HepG2 (cell line): ENCODE measurements at regions not wholly inside any gene's neighbourhood (a gene's known extent, or its start where the extent isn't known, plus 50 kb on each side); places are given as distances from the start of the nearest gene placed in this dataset.

ENCODE experiments used
- EED ChIP-seq: sonication (generic); formaldehyde crosslinking; IDR thresholded peaks from 2 replicates; pipeline ENCODE4 v1.5.0; 2020; ENCODE audit warnings: mild to moderate bottlenecking, missing genetic modification reagents
- FOXP1 ChIP-seq, 2 experiments: fragments of 450-650 bp in 1 of 2; IDR thresholded peaks; 2 replicates each; pipeline ENCODE4 v1.6.1; 2017 to 2018; ENCODE audit warnings: antibody characterized with exemption in 1 of 2
- GATAD1 ChIP-seq: IDR thresholded peaks from 2 replicates; pipeline ENCODE4 v1.6.1; 2016; ENCODE audit warnings: missing genetic modification reagents, missing compliant biosample characterization
- HMG20A ChIP-seq: IDR thresholded peaks from 2 replicates; pipeline ENCODE4 v1.6.1; 2016; ENCODE audit warnings: borderline replicate concordance
- MED8 ChIP-seq: sonication (generic); formaldehyde crosslinking; IDR thresholded peaks from 2 replicates; pipeline ENCODE4 v1.8.1; 2023; ENCODE audit warnings: mild to moderate bottlenecking, missing genetic modification reagents; ENCODE audit not compliant: insufficient replicate concordance
- MLXIP ChIP-seq: sonication (generic); formaldehyde crosslinking; IDR thresholded peaks from 2 replicates; pipeline ENCODE4 v1.9.0; 2021; ENCODE audit warnings: missing genetic modification reagents, borderline replicate concordance
- MTA1 ChIP-seq: sonication (generic); formaldehyde crosslinking; IDR thresholded peaks from 2 replicates; pipeline ENCODE4 v1.4.0; 2020; ENCODE audit warnings: missing genetic modification reagents, mild to moderate bottlenecking, borderline replicate concordance
- NBN ChIP-seq: fragments of 450-650 bp; conservative IDR thresholded peaks from 2 replicates; pipeline ENCODE4 v1.6.1; 2017
- NCOA1 ChIP-seq: sonication (generic); formaldehyde crosslinking; IDR thresholded peaks from 2 replicates; pipeline ENCODE4 v1.9.0; 2021; ENCODE audit warnings: missing genetic modification reagents
- PAWR ChIP-seq: sonication (generic); formaldehyde crosslinking; IDR thresholded peaks from 2 replicates; pipeline ENCODE4 v1.4.0; 2020; ENCODE audit warnings: missing genetic modification reagents, mild to moderate bottlenecking, borderline replicate concordance
- POLR2A ChIP-seq, 2 experiments: IDR thresholded peaks; 2 replicates each; pipeline ENCODE4 v1.6.1; 2011; ENCODE audit warnings: low read depth in 2 of 2, low read length in 2 of 2, mild to moderate bottlenecking in 1 of 2, moderate library complexity in 1 of 2; ENCODE audit not compliant: insufficient read depth in 1 of 2
- RBAK ChIP-seq: sonication (generic); formaldehyde crosslinking; IDR thresholded peaks from 2 replicates; pipeline ENCODE4 v1.5.1; 2020; ENCODE audit warnings: mild to moderate bottlenecking, missing genetic modification reagents
- RELA ChIP-seq: sonication (generic); formaldehyde crosslinking; IDR thresholded peaks from 2 replicates; pipeline ENCODE4 v1.4.0; 2020; ENCODE audit warnings: missing genetic modification reagents
- SP140L ChIP-seq: sonication (generic); formaldehyde crosslinking; IDR thresholded peaks from 2 replicates; pipeline ENCODE4 v1.4.0; 2020; ENCODE audit warnings: missing genetic modification reagents, borderline replicate concordance
- STAT5B ChIP-seq: sonication (generic); formaldehyde crosslinking; IDR thresholded peaks from 2 replicates; pipeline ENCODE4 v1.4.0; 2020; ENCODE audit warnings: missing genetic modification reagents
- ZNF224 ChIP-seq: sonication (generic); formaldehyde crosslinking; IDR thresholded peaks from 2 replicates; pipeline ENCODE4 v1.5.0; 2020; ENCODE audit warnings: mild to moderate bottlenecking, missing genetic modification reagents
- ZNF235 ChIP-seq: sonication (generic); formaldehyde crosslinking; IDR thresholded peaks from 2 replicates; pipeline ENCODE4 v1.8.1; 2023; ENCODE audit warnings: mild to moderate bottlenecking, missing genetic modification reagents, borderline replicate concordance
- ZNF263 ChIP-seq: sonication (generic); formaldehyde crosslinking; IDR thresholded peaks from 2 replicates; pipeline ENCODE4 v1.4.0; 2020; ENCODE audit warnings: missing genetic modification reagents
- ZNF383 ChIP-seq: sonication (generic); formaldehyde crosslinking; IDR thresholded peaks from 2 replicates; pipeline ENCODE4 v1.4.0; 2020; ENCODE audit warnings: missing genetic modification reagents, mild to moderate bottlenecking, borderline replicate concordance
- ZNF501 ChIP-seq: sonication (generic); formaldehyde crosslinking; IDR thresholded peaks from 2 replicates; pipeline ENCODE4 v1.5.1; 2020; ENCODE audit warnings: mild to moderate bottlenecking, moderate library complexity, missing genetic modification reagents
- ZNF644 ChIP-seq: IDR thresholded peaks from 2 replicates; pipeline ENCODE4 v1.6.1; 2016; ENCODE audit warnings: low read depth
- TF ChIP-seq, protein P1 (sequence below): IDR thresholded peaks from 2 replicates; pipeline ENCODE4 v1.6.1; 2016; ENCODE audit warnings: missing compliant biosample characterization, missing genetic modification reagents, borderline replicate concordance
- TF ChIP-seq, protein P2 (sequence below): sonication (generic); formaldehyde crosslinking; IDR thresholded peaks from 2 replicates; pipeline ENCODE4 v1.8.0; 2022; ENCODE audit warnings: missing genetic modification reagents, mild to moderate bottlenecking, moderate library complexity, borderline replicate concordance

- TF ChIP-seq ZNF383 (CRISPR knock-in tag), result no peak
- peak; percentile 41 for TF ChIP-seq HMG20A (CRISPR knock-in tag)
- TF ChIP-seq ZNF644 (CRISPR knock-in tag), result no peak
- no peak for TF ChIP-seq NCOA1 (CRISPR knock-in tag)
- peak; percentile 52; the same call in 1 of the 2 replicates for TF ChIP-seq ZNF235 (CRISPR knock-in tag)
- TF ChIP-seq FOXP1 (IDR thresholded peaks at IDR 0.05), result peak; percentile 72
- TF ChIP-seq FOXP1 (CRISPR knock-in tag; IDR thresholded peaks at IDR 0.05), result peak; percentile 89
- no peak for TF ChIP-seq GATAD1 (CRISPR knock-in tag)
- TF ChIP-seq STAT5B (CRISPR knock-in tag), result no peak
- no peak for TF ChIP-seq MTA1 (CRISPR knock-in tag)
- TF ChIP-seq ZNF263 (CRISPR knock-in tag), result no peak
- no peak for TF ChIP-seq MLXIP (CRISPR knock-in tag)
- TF ChIP-seq NBN, result no peak
- TF ChIP-seq EED (CRISPR knock-in tag), result no peak
- 0 out of 2 replicates have a peak, but pooled peaks have one; percentile 26 for TF ChIP-seq SP140L (CRISPR knock-in tag)
- TF ChIP-seq MED8 (CRISPR knock-in tag), result peak; percentile 39
- TF ChIP-seq, protein P1, sequence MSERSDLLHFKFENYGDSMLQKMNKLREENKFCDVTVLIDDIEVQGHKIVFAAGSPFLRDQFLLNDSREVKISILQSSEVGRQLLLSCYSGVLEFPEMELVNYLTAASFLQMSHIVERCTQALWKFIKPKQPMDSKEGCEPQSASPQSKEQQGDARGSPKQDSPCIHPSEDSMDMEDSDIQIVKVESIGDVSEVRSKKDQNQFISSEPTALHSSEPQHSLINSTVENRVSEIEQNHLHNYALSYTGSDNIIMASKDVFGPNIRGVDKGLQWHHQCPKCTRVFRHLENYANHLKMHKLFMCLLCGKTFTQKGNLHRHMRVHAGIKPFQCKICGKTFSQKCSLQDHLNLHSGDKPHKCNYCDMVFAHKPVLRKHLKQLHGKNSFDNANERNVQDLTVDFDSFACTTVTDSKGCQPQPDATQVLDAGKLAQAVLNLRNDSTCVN (CRISPR knock-in tag), result 0 out of 2 replicates have a peak, but pooled peaks have one; percentile 38
- no peak for TF ChIP-seq ZNF224
- TF ChIP-seq RBAK (CRISPR knock-in tag), result no peak
- TF ChIP-seq ZNF501 (CRISPR knock-in tag), result peak; percentile 3; the same call in 1 of the 2 replicates
- TF ChIP-seq RELA (CRISPR knock-in tag), result no peak
- 0 out of 4 replicates have a peak, but pooled peaks of 1 of the 2 experiments have one; percentile 35 for TF ChIP-seq POLR2A (IDR thresholded peaks at IDR 0.05; ENCODE audit: insufficient read depth in 1 of 2, low read depth in 2 of 2, low read length in 2 of 2)
- no peak for TF ChIP-seq PAWR (CRISPR knock-in tag)
- TF ChIP-seq, protein P2, sequence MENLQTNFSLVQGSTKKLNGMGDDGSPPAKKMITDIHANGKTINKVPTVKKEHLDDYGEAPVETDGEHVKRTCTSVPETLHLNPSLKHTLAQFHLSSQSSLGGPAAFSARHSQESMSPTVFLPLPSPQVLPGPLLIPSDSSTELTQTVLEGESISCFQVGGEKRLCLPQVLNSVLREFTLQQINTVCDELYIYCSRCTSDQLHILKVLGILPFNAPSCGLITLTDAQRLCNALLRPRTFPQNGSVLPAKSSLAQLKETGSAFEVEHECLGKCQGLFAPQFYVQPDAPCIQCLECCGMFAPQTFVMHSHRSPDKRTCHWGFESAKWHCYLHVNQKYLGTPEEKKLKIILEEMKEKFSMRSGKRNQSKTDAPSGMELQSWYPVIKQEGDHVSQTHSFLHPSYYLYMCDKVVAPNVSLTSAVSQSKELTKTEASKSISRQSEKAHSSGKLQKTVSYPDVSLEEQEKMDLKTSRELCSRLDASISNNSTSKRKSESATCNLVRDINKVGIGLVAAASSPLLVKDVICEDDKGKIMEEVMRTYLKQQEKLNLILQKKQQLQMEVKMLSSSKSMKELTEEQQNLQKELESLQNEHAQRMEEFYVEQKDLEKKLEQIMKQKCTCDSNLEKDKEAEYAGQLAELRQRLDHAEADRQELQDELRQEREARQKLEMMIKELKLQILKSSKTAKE (CRISPR knock-in tag), result no peak
These were observed 101.9 kb downstream of the QRSL1 start (continued) for GRCh38 chr6:106731144-106731842.
